Nephron (organoid): ENCODE measurements at regions not wholly inside any gene's neighbourhood (a gene's known extent, or its start where the extent isn't known, plus 50 kb on each side); places are given as distances from the start of the nearest gene placed in this dataset.

ENCODE experiments used
- H3K27ac Mint-ChIP-seq, 3 experiments: 2 replicates each; pipeline ENCODE4 v1.8.0; 2020; ENCODE audit warnings: mixed read lengths in 3 of 3, mild to moderate bottlenecking in 2 of 3, moderate library complexity in 1 of 3
- H3K27me3 Mint-ChIP-seq: 2 replicates; pipeline ENCODE4 v1.8.0; 2021; ENCODE audit warnings: low read depth, mild to moderate bottlenecking, moderate library complexity, mixed read lengths
- H3K36me3 Mint-ChIP-seq: 2 replicates; pipeline ENCODE4 v1.8.0; 2020; ENCODE audit warnings: low read depth, mixed read lengths
- H3K4me1 Mint-ChIP-seq: 2 replicates; pipeline ENCODE4 v1.8.0; 2020; ENCODE audit warnings: mixed read lengths
- H3K4me3 Mint-ChIP-seq, 3 experiments: 2 replicates each; pipeline ENCODE4 v1.8.0; 2020; ENCODE audit warnings: mild to moderate bottlenecking in 3 of 3, mixed read lengths in 3 of 3, moderate library complexity in 2 of 3
- H3K9me3 Mint-ChIP-seq: 2 replicates; pipeline ENCODE4 v1.8.0; 2020; ENCODE audit warnings: mixed read lengths
- TF ChIP-seq, protein P1 (sequence below), 3 experiments: fragments of 200-600 bp; sonication (generic); IDR thresholded peaks; one replicate each; pipeline ENCODE4 v1.5.0; 2021; ENCODE audit warnings: antibody characterized with exemption in 3 of 3; ENCODE audit not compliant: unreplicated experiment in 3 of 3

DNA sequence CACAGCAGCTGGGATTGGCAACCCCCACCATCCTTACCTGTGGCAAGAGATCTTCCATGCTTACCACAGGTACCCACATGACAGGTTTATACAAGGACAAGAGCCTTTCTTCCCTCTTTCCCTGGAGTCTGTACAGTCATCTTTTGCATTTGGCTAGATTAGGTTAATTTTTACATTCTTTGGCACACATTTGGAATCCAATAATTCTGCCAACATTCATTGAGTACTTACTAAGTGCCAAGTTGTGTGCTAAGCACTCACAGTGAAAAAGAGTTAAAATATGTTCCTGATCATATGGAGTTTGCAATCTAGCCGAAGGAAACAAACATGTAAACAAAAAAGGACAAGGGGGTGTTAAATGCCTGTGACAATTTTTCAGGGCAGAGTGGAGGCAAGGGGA is 50.0 kb upstream of the OPCML start:
- Mint-ChIP-seq H3K4me3 (no peak overlapping the region), H3K27me3 (peaks cover 10% of the 10 kb centered on the region), H3K4me1 (no peaks in the 10 kb centered on the region), H3K9me3 (no peaks in the 10 kb centered on the region), H3K27ac (no peak overlapping the region), H3K36me3 (no peaks in the 10 kb centered on the region)
- TF ChIP-seq, protein P1, sequence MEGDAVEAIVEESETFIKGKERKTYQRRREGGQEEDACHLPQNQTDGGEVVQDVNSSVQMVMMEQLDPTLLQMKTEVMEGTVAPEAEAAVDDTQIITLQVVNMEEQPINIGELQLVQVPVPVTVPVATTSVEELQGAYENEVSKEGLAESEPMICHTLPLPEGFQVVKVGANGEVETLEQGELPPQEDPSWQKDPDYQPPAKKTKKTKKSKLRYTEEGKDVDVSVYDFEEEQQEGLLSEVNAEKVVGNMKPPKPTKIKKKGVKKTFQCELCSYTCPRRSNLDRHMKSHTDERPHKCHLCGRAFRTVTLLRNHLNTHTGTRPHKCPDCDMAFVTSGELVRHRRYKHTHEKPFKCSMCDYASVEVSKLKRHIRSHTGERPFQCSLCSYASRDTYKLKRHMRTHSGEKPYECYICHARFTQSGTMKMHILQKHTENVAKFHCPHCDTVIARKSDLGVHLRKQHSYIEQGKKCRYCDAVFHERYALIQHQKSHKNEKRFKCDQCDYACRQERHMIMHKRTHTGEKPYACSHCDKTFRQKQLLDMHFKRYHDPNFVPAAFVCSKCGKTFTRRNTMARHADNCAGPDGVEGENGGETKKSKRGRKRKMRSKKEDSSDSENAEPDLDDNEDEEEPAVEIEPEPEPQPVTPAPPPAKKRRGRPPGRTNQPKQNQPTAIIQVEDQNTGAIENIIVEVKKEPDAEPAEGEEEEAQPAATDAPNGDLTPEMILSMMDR (IDR thresholded peaks at IDR 0.05; ENCODE audit: unreplicated experiment in 3 of 3) = no peak
